GM19035 (cell line): ENCODE measurements at regions not wholly inside any gene's neighbourhood (a gene's known extent, or its start where the extent isn't known, plus 50 kb on each side); places are given as distances from the start of the nearest gene placed in this dataset.

ENCODE experiments used
- ATAC-seq: cut with Tn5 transposase; IDR thresholded peaks from one replicate; pipeline ENCODE4 v1.9.1; 2021; ENCODE audit not compliant: unreplicated experiment

DNA sequence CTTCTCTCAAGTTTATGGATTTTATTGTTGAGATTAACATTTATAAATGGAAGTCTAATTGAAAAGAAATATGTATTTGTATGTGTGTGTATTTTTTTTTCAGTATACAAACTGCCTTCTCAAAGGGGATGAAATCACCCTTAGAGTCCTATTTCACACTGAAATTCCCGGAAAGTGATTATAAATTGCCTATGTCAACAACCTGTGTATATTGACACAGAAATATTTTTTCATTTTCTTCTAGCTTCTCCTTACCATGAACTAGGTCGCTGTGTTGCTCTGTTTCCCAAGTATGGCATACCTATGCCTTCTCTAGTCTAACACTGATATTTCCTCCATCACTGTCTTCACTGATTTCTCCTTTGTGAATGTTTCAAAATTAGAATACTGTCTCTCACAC, 444.0 kb upstream of the AZI2 start:
- ATAC-seq, result no peak

DNA sequence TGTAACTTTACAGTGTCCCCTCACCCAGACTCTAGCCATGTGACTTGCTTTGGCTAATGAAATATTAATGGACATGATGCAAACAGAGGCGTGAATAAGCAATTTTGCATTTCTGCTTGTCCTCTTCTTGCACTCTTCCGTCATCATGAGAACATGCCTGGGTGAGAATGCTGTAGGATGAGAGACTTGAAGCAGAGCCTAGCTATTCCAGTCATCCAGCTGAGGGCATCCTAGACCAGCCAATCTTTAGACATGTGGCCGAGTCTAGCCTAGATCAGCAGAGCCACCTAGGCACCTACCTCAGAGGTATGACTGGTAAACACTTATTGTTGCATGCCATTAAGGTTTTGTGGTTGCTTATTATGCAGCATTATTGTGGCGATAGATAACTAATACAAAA, 450.5 kb upstream of the AZI2 start:
- no peak for ATAC-seq

DNA sequence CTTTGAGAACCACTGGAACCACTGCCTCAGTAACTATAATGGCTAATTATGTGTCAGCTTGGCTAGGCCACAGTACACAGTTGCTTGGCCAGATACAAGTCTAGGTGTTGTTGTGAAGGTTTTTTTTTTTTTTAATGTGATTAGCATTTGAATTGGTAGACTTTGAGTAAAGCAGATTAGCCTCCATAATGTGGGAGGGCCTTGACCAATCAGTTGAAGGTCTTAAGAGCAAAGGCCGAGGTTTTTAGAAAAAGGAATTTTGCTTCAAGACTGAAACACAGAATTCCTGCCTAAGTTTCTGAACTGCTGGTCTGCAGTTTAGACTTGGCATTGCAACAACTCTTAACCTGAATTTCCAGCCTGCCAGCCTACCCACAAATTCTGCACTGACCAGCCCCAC, 451.6 kb upstream of the AZI2 start:
- ATAC-seq, result no peak

DNA sequence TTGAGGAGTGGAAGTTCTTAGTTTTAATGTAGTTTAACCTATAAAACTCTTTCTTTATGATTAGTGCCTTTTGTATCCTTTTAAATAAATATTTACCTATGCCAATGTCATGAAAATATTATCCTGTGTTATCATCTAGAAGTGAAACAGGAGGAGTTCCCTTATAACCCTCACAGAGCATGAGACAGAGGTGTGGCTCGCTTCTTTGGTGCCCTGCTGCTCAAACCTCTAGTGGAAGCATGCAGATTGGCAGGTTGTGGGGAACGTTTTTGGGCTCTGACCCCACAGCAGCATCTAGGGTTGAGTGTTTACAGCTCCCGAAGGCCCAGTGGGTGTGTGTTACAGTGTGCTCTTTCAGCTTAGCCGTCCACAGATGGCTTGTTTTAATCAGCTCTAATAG, 459.4 kb upstream of the AZI2 start:
- ATAC-seq, result no peak

DNA sequence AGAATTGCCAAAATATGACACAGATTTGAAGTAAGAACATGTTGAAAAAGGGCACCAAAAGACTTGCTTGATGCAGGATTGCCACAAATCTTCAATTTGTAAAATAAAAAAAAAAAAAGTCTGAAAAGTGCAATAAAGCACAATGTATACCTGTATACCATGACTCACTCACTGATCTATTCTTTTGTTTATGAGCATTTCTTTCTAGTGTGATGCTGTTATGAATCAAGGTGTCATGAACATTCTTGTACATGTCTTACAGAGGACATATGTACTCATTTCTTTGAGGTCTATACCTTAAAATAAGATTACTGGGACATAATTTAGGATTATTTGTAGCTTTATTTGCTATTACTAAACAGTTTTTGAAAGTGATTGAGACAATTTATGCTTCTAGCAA, 464.9 kb upstream of the RBMS3 start:
- ATAC-seq, result no peak

DNA sequence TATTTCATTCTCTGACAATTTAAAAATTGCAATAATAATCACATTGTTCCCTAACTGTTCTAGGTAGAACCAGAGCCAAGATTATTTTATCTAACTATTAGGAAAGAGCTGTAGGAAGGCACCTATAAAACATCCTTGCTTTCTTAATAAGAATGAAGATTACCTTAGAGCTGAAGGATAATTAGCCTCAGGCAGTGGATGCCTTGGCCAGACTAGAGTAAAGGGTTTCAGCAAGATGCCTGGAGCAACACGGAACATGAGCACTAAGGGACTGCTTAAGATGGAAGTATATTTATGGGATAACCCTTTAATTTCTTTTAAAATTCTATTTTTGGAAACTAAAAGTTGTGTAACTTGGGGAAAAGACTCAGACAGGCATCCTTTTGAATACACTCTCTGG, 456.6 kb upstream of the RBMS3 start:
- ATAC-seq, result no peak

DNA sequence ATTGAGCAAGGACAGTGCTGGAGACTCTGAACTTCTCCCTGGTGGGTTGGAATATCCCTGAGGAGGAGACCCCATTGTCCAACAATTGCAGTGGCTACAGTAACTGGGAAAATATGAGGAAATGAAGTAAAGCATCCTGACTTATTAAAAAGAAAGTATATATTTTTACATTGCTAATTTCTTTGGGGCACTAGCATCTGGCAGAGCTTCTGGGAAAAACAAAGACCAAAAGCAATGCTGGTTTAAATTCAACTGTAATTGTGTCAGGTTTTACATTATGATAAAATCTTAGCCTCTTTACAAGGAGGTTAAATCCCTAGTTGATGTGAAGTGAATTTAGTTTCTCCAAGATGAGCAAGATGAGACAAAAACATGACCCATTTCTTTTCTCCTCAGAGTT, 454.0 kb upstream of the RBMS3 start:
- ATAC-seq, result no peak

DNA sequence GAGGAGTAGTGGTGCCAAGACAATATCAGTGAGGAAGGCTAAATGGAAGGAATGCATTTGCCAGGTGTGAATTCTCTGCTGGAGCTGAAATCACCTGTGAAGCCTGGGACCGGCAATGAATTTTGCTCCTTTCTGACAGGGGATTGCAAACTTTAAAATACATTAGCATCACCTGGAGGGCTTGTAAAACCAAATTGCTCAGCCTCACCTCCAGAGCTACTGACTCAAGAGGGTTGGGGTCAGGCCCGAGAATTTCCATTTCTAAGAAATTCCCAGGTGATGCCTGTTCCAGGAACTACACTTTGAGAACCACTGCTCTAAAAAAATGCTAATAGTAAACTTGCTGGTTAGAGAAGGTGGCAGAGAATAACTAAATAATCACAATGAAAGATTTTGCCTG, 445.6 kb upstream of the RBMS3 start:
- ATAC-seq, result no peak

DNA sequence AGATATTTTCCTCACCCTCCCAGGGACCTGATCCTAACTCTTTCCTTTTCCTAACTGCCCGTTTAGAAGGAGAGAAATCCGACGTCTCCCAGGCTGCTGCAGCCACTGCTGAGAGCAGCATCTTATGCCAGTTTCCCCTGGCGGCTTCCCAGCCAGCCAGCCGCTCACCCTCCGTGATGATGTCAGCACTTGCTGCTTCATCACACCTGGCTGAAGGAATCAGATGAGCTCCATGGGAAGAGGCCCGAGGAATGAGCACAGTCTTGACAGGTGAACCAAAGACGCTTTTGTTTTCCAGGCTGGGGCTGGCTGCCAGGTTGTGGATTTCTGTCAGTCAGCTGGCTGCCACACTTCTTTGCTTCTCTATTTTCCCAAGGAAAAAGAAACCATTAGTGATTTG, 445.1 kb upstream of the RBMS3 start:
- no peak for ATAC-seq

DNA sequence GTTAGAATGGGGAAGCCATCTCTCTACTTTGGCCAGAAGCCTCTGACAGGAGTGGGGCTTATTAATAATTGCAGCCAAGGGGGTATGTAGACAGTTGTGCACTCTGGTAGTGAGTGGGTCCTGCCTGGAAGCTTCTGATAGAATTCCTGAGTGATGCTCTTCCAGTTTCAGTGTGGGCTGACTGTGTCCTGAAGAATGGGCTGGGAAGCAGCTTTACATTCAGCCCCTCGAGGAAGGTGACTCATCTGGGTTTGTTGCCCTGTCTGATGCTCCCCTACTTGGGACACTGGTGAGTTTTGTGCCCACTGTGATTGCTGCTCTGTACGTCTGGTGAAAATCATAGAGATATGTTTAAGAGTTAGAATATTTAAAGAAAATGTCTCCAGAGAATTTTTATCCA, 444.7 kb upstream of the RBMS3 start:
- no peak for ATAC-seq

DNA sequence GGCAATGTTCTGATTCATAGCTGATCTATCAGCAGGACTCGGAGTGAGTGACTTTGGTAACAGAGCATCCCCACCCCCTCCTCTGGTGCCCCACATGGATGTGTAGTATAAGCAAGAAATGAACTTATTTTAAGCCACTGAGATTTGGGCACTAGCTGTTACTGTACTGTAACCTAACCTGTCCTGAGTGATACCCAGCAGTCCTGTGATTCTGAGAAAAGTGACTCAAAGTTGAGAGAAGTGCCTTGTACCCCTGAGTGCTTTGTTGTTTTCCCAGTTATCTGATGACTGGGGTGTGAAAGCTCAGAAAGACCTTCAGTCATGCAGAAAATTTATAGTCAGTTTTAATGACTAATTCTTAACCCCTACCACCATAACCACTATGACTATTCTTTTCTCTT, 439.9 kb upstream of the RBMS3 start:
- peak; percentile 73 for ATAC-seq

DNA sequence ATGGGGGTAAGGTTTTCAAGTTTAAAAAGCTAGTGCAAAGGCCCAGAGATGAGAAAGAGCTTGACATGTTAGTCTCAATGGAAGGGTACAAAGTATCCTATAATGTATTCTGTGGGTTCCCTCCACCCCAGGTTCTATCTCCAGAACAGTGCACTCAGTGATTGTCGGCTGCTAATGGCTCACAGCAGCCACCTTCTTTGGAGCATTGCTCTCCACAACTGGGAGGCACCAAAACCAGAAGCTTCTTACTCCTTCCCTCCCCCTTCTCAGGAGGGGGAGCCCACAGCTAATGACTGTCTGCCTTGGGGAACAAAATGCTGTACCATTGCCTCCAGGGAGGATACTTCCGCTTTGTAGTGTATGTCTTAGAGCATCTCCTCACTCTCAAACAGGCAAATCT, 439.4 kb upstream of the RBMS3 start:
- ATAC-seq, result peak; percentile 34

DNA sequence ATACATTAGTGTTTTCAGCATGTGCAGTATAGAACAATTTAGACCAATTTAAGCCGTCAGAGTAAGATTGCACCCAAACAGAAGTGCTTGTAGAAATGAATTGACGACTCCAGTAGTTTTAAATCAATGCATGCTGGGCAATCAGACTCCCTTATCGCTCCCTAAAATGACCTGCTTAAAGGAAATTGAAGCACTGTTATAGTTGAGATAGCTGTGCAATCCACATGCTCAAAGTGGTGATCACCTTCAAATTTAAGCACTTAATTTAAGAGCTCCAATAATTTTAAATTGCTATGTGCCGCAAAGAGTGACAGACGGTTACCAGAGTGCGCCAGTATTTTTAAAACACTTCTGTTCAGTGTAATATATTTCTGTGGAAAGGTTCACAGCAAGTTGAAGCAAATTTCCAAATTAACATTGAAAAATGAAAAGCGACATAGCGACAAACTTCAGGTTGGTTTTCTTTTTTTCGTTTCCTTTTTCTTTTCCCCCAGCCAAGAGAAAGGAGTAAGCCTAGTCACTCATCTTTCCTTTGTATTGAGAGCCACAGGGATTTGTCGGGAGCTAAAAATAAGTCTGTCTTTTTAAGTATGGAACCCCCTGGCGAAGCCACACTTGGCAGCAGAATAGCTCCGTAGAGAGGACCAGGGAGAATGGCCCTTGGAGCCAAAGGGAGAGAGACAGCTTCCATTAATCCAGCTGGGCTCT, 436.4 kb upstream of the RBMS3 start:
- no peak for ATAC-seq

DNA sequence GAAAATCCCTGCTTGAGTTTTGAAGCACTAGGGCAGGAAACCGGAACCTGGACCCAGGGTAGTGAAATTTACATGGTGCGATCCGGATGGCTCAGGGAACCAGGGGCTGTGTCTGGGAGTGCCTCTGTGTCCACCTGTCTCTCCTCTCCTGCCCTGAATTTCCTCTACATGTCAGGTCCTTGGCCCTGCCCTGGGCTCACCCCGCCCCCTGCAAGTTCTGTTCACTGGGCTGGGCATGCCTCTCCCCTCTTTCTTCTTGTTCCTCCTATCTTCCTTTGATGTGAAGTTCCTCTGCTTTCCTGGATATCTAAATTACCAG, 435.9 kb upstream of the RBMS3 start:
- ATAC-seq, result no peak

DNA sequence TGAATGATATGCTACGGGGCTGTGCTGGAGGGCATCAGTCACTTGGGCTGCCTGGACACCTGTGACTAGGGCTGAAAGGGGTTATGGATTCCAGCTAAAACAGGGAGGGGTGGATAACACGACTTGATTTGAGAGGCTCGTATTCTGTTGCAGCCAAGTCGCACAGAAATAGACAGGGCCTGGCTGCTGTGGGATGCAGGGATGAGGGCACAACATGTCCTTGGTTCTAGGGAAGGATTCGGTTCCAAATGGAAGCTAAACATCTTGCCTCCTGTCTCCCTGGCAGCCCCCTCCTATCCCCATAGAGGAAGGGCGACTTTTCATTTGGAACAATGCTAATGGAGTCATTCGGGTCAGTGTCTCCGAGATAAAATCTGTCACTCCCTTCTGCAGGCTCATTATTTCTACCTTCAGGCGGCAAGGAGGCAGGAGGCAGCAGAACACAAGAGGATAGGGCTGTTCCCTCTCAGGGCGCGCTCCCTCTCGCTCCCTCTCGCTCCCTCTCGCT, 433.8 kb upstream of the RBMS3 start:
- ATAC-seq, result no peak

DNA sequence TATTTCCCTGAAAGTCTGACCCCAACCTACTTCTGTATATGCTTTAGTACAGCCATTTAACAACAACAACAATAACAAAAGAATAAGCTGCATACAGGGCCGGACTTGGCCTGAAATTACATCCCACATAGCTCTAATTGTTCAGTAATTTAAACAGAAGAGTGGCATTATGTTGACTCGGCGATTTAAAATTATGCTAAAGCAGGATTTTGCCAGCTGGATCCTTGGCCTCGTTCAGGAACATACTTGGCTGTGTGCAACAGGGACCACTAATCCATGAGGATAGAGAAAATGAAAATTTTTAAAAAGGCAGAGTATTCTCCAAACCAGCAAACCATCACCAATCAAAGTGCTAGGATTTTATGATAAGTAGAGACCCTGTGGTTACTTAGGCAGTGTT, 433.1 kb upstream of the RBMS3 start:
- no peak for ATAC-seq

DNA sequence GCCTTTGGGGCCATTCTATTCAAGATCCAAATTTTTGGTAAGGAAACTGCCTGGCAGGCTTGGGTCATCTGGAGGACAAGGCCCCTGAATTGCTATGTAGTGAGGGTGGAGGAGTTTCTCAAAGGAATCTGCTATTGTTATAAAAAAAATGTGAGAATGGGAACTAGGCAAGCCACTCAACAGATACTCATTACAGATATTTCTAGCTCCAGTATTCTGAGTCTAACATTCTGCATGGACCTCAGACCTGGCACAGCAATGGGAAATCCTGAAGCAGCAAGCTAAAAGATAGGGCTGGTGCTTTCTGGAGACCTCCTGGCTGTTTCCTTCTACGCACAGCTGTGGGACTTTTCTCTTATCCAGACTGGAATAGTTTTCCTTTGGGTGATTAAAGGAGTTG, 430.7 kb upstream of the RBMS3 start:
- ATAC-seq, result no peak

DNA sequence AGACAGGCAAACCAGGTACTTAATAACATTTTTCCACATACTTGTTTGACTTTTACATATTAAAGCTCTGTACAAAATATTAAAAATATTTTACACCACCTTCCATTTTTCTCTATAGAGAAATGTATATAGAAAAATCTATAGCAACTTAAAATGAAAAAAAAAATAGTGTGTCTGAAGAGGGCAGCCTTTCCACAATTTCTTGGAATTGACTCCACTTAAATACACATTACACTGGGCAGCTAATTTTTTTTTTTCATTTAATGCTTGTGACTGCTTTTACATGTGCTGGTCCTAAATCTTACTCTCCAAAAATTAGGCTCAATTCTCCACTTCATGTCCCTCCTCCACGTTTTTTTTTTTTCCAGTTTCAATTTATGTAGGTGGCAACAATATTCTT, 427.0 kb upstream of the RBMS3 start:
- no peak for ATAC-seq

DNA sequence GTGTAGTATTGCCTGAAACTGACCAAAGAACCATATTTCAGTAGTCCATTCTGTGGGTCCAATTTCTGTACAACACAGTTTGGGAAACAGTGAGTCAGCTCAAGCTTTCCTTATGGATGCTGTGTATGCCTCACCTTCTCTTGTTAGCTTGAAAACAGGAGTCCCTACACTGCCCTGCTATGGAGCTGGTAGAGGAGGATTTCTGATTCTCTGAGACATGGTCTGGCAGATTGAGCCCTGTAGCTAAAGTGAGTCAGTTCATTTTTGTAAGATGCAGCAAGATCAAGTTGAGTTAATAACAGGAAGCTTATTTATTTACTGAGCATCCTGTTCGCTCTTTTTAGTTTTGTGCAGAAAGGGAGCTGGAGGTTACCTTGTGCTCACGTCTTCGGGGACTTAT, 424.1 kb upstream of the RBMS3 start:
- no peak for ATAC-seq

DNA sequence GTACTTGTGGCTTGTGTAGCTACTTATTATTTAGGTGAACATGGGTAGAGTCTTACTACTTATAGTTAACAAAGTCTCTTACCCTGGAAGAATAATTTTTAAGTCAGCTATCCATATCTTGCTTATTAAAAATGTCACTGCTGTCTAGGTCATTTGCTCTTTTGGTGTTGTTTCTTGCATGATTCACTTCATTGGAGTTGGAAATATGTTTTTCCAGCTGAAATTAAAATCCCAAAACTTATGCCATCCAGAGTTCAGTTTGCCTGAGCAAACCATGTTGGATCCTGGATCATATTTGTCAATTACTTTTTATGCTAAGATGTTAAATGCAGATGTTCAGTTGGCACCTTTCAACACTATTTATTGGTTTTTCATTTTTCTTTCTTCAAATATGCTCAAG, 421.0 kb upstream of the RBMS3 start:
- ATAC-seq, result no peak

DNA sequence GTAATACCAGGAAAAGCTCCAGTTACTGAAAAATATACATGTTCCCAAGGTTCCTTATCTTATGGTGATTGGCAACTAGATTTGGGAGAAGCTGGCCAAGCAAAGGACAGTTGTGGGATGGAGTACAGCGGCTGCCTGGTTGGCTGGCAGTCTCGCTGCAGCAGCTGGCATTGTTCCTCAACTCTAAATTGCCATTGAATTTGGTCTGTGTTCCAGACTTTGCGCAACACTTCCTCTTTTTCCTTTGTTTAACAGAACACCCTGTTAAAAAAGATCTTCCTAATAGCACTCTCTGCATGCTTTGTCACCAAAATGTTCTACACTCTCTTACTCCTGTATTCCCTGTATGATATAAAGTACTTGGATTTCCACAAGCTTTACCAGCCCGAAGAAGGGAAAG, 420.6 kb upstream of the RBMS3 start:
- ATAC-seq, result no peak

DNA sequence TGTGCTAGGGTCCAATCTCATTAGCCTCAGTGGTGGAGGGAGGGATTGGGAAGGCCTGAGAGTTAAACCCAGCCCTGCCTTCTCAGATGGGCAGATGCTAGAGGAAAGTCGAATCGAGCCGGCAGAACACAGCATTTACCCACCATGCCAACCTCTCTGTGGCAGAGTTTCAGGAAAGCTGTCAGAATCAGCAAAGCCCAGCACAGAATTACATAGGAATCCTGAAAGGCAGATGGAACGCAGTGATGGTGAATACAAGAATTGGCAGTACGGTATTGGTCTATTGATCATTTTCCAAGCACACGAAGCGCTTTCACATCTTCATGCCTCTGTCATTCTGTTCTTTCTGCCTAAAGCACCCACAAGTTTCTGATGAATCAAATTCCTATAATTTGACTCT, 417.7 kb upstream of the RBMS3 start:
- ATAC-seq, result no peak

DNA sequence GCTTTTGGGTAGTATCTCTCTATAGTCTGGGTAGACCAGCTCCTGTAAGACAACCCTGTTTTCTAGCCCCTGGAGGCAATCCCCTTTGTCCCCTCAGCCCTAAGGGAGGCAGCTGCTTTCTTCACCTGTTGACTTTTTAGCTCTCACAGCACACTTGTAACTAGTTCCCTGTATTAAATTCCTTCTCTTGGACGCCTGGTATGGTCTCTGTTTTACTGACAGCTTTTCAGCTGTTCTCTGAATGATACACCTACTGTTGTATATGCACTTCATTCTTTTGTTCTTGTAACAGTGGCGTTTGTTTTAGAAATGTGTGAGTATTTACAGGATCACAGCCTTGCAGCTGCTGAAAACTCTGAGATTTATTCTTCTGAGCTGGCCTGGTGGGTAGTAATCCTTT, 413.0 kb upstream of the RBMS3 start:
- no peak for ATAC-seq

DNA sequence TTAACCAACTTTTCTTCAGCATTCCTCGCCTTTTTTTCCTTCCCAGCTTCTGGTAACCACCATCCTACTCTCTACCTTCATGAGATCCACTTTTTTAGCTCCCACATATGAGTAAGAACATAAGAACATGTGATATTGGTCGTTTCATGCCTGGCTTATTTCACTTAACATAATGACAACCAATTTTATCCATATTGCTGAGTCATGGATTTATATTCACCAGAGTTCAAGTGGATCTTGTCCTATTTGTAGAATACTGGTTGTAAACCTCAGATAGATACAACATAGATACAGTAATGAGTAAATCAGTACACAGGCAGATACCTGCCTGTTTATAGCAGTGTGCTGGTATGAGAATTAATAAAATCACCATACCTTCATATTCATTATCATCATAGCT, 412.0 kb upstream of the RBMS3 start:
- no peak for ATAC-seq
